GM12892 (cell line): ENCODE measurements at regions not wholly inside any gene's neighbourhood (a gene's known extent, or its start where the extent isn't known, plus 50 kb on each side); places are given as distances from the start of the nearest gene placed in this dataset.

Source experiments
- DNase-seq: peaks from one replicate; pipeline ENCODE4 v3.0.0; 2011; ENCODE audit not compliant: insufficient read length
- FAIRE-seq: peaks from 2 replicates; lab custom pipeline; 2011; peaks lifted over from hg19 to GRCh38; lab: Jason Lieb, UNC
- POLR2A ChIP-seq: IDR thresholded peaks from 2 replicates; pipeline ENCODE4 v1.6.1; 2011; ENCODE audit warnings: low read depth, low read length, control low read depth
- POLR2AphosphoS5 ChIP-seq: IDR thresholded peaks from 2 replicates; pipeline ENCODE4 v1.6.1; 2011; ENCODE audit warnings: low read depth, low read length, control low read depth
- TAF1 ChIP-seq: IDR thresholded peaks from 2 replicates; pipeline ENCODE4 v1.6.1; 2011; ENCODE audit warnings: low read depth, mild to moderate bottlenecking, control low read depth, low read length, borderline replicate concordance

DNA sequence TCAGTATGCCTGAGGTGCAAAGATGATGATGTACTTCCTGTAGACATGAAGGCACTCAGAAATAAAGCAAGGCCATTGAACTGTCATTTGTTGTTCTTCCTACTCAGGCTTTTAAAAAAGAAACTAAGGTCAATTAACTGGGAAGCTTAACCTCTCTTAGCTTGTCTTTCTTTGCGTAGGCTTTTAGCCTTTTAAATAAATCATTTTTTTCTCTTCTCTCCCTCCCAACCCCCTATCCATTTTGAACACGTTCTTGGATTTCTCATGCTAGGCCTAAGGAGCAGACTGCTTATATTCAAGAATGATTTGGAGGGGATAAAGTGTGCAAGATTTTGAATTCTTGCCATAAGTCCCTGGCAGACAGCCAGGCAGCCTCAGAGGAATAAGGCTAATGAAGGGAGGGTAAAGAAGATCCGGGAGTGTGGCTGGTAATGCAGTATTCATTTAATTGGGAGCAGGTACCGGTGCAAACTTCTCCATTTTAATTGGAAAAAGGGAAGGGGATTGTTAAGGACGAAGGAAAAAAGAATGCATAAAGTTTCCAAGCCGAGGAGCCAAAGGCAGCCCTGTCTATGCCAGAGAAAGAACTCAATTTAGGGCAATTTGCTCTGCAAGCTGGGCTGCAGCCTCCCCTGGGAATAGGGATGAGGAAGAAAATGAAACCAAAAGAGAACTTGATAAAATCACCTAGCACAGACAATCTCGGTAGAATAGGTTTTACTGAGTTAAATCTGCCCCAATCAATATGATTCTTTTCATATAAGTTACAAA lies 343.8 kb upstream of the MMS22L start:
- no peak for DNase-seq
- no peak for TF ChIP-seq POLR2AphosphoS5
- TF ChIP-seq POLR2A = no peak
- TF ChIP-seq TAF1 = no peak

DNA sequence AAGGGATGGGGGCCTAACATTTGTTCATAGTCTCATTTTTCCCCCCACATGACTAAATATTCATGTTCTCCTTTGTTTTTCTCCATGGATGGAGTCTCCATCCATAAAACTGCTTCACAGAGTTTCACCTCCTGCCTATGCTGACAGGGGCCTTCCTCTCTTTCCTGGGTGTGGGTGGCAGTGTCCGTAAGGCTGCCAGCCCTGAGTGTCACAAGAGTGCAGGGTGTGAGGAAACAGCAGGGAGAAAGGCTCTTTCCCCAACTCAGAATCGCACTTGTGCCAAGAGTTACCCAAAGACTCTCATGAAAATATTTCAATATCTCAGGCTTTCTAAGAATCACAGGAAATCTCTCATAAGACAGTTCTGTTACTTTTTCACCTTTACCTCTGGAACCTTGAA lies 346.2 kb upstream of the MMS22L start:
- TF ChIP-seq TAF1 = no peak
- TF ChIP-seq POLR2AphosphoS5 = no peak
- TF ChIP-seq POLR2A = no peak
- no peak for DNase-seq
- FAIRE-seq = no peak

More for the DNA sequence above, 343.8 kb upstream of the MMS22L start:
- FAIRE-seq = no peak

DNA sequence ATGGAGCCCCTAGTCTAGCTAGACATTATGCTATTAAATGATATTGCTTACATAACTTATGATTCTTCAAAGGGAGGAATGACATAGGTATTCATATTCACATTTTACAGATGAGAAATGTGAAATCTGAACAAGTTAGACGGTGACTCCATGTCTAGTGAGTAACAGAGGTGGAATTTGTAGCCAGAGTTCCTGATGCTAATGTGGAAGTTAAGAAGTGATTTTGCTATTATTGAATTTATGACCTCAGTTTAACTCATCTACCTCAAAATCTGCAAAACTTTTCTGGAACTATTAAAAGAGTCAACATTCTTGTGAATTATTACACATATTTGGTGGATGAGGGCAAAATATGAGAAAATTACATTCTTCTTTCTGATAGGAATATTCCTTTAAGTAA lies 347.6 kb upstream of the MMS22L start:
- FAIRE-seq = no peak

DNA sequence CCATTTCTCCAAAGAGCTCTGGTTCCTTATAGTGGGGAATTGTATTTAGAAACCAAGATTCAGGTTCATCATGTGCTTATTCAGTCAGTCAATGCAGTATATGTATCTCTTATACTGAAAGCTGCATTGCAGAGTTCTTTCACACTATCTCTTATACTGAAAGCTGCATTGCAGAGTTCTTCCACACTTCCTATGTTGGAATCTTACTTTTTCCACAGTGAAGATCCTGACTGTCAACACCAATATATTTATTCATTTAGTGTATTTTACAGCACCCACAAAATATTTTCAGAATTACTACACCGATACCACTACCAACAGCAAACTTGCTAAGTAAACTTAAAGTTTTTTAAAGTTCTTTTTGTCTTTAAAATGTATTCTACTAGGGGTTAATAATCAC lies 349.3 kb upstream of the MMS22L start:
- no peak for FAIRE-seq
- TF ChIP-seq POLR2AphosphoS5 = no peak
- TF ChIP-seq TAF1 = no peak
- TF ChIP-seq POLR2A = no peak
- DNase-seq = no peak

More for the DNA sequence above, 347.6 kb upstream of the MMS22L start:
- no peak for TF ChIP-seq TAF1
- TF ChIP-seq POLR2A = no peak
- no peak for TF ChIP-seq POLR2AphosphoS5
- no peak for DNase-seq

DNA sequence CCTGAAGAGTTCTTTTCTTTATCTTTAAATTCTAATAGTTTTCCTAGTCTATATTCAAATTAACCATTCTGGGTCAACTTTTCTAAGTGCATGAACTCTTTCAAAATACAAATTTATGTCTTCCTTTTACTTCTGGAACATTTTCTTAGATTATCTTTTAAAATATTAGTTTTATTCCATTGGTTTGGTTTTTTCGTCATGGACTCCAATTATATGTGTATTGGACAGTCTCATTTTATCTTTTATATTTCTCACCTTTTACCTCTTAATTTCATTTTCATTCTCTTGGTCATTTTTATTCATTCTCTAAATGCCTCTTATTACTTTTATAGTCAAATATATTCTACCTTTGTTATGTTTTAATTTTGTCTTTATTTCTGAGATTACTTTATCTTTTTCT lies 356.7 kb upstream of the MMS22L start:
- FAIRE-seq = no peak
- no peak for TF ChIP-seq TAF1
- TF ChIP-seq POLR2AphosphoS5 = no peak
- no peak for TF ChIP-seq POLR2A
- no peak for DNase-seq

DNA sequence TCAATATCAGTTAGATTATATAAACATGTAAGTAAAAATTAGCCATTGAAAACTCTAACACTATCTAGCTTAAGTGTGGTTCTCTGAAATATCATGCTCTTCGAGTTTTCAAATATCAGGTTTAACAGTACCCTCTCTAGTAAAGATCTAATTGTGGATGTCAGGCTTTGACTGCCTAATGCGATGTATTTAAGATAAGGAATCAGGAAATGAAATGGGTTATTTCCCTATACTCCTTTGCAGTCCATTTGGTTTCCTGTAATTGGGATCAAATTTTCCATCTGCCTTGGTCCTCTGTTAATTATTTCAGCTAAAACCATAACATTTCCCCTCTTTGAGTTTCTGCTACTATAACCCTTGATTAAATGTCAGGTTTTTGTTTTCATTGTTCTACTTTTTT lies 361.3 kb upstream of the MMS22L start:
- DNase-seq (no peak), FAIRE-seq (no peak)
- no peak for TF ChIP-seq POLR2A

DNA sequence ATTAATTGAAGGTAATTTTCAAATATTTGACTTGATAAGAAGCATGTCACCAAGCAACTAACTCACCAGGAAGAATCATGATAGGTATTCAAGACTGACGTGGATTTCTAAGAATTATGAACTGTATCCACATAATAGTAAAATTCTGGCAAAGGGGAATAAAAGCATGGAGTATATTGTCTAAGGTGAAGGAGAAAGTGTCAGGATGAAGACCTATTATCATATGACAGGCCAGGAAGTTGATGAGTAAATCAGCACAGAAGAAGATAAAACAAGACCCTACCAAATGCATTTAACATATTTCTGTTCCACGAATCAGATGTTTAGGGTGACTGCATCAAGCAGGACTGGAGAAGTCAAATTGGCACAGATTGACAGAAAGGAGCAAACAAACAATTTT lies 362.7 kb upstream of the MMS22L start:
- TF ChIP-seq POLR2AphosphoS5 (no peak), TAF1 (no peak), POLR2A (no peak)
- DNase-seq = no peak
- no peak for FAIRE-seq

DNA sequence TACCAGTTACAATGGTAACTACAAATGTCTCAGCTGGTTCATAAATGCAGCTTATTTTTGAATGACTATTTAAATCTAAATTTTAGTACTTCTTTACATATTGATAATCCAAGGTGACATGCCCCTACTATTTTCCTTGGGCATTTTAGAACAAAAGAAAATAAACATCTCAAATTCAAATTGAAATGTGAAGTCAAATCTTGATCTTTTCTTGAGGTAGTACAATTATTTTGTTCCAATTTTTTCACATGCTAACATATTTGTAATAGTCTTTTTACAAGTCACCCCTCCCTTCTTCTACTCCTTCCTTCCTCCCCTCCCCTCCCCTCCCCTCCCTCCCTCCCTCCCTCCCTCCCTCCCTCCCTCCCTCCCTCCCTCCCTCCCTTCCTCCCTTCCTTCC lies 370.1 kb upstream of the MMS22L start:
- no peak for FAIRE-seq
- no peak for TF ChIP-seq TAF1
- no peak for TF ChIP-seq POLR2A
- TF ChIP-seq POLR2AphosphoS5 = no peak
- DNase-seq = no peak

DNA sequence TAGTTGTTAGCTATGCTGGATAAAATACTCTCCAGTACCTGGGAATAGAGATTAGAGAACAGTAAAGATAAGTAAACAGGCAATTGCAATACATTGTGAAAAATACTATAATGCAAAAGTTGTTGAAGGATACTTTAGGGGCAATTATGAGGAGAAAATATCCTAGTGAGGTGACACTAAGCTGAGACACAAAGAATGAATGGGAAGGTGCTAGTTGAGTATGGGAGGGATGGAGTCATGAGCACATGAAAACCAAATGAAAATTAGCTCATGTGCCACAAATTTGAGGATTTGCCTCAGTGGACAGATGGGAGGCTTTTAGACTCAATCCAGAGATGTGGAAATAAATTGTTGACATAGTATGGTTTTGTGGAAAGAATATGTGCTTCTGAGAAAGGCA lies 370.5 kb upstream of the MMS22L start:
- no peak for TF ChIP-seq POLR2A
- no peak for TF ChIP-seq TAF1
- no peak for TF ChIP-seq POLR2AphosphoS5
- DNase-seq (no peak), FAIRE-seq (no peak)

DNA sequence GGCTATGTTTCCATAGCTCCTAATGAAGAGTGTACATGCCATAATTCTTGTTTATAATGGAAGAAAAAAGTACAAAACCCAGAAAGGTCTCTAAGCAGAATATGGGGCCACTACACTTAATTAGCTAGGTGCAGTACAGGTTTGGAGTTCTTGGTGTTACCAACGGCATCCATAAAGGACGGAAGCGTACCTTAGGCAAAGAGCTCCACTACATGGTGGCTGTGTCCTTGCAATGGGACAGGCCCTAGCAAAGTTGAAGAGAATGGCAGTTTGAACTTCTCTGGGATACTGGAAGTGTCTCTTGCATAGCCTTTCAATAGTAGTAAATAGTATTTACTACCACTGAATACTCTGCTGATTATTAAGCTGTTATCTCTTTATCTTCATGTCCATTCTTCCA lies 371.7 kb upstream of the MMS22L start:
- FAIRE-seq = no peak
- no peak for DNase-seq
- no peak for TF ChIP-seq POLR2A
- no peak for TF ChIP-seq POLR2AphosphoS5
- TF ChIP-seq TAF1 = no peak

DNA sequence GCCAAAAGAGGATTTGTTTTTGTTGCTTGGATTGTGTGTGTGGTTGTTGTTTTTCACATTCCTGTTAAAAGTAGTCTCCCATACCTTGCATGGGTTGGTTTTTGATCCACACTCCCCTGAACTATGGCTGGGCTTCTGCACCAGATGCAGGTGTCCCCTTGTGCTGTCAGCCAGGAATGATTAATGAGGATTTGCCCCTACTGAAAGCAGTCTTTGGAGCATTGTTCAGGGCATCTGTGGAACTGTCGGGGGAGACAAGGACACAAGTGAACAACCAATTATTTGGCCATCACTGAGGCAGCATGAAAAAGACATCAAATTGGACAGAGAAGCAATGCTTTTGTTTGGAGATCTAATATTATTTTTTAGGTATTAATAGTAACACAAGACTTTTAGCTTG lies 373.2 kb upstream of the MMS22L start:
- TF ChIP-seq POLR2A = no peak
- TF ChIP-seq POLR2AphosphoS5 = no peak
- TF ChIP-seq TAF1 = no peak
- no peak for FAIRE-seq
- no peak for DNase-seq

DNA sequence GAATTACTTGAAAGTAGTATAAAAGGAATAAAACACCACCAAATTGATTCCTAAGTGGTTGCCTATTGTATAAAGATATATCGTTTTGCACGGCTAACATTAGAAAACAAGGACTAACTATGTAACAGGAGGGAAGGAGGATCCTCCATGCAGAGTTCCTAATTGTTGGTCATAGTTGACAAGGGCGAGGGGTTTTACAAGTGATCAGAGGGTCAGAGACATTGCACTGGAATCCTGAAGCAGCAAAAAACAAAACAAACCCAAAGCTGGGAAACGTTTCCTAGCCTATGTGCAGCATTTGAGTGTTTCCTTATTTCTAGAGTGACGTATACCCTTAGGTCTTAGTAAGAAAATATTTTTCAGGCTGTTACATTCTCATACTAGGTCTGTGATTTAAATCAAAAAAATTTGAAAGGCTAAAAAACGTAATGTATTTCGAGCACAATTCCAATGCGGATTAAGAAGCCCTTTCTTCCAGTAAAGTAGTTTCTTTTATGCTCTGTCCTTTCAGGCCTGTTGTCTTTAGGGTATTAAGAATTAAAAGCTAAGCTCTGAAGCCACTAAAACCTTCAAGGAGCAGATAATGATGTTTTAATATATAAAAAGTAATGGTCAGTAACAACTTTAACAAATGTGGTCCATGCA lies 373.8 kb upstream of the MMS22L start:
- no peak for DNase-seq
- no peak for TF ChIP-seq POLR2A
- TF ChIP-seq POLR2AphosphoS5 = no peak
- TF ChIP-seq TAF1 = no peak
- no peak for FAIRE-seq
